Osteoblast (primary cell): ENCODE measurements at regions not wholly inside any gene's neighbourhood (a gene's known extent, or its start where the extent isn't known, plus 50 kb on each side); places are given as distances from the start of the nearest gene placed in this dataset.

Source experiments
- DNase-seq: peaks from one replicate; pipeline ENCODE4 v3.0.0; 2011; ENCODE audit warnings: low spot score, mixed read lengths; ENCODE audit not compliant: insufficient read length; ENCODE audit errors: missing footprints
- H2AFZ ChIP-seq: 2 replicates; pipeline ENCODE4 v1.6.0; 2011; ENCODE audit warnings: mild to moderate bottlenecking, low read length
- H3K27ac ChIP-seq: 2 replicates; pipeline ENCODE4 v1.5.1; 2011; ENCODE audit warnings: mild to moderate bottlenecking, low read depth, low read length, moderate library complexity
- H3K27me3 ChIP-seq: 2 replicates; pipeline ENCODE4 v1.6.0; 2012; ENCODE audit warnings: mild to moderate bottlenecking, control low read depth, inconsistent platforms, low read length, moderate library complexity; ENCODE audit not compliant: insufficient read depth
- H3K36me3 ChIP-seq: 2 replicates; pipeline ENCODE4 v1.5.1; 2011; ENCODE audit warnings: mild to moderate bottlenecking, low read length, control low read depth, moderate library complexity; ENCODE audit not compliant: insufficient read depth
- H3K4me1 ChIP-seq: 2 replicates; pipeline ENCODE4 v1.5.1; 2011; ENCODE audit warnings: mild to moderate bottlenecking, low read length, control low read depth, moderate library complexity; ENCODE audit not compliant: insufficient read depth
- H3K4me2 ChIP-seq: 2 replicates; pipeline ENCODE4 v1.6.0; 2011; ENCODE audit warnings: mild to moderate bottlenecking, low read length; ENCODE audit not compliant: insufficient read depth
- H3K4me3 ChIP-seq: fragments of 200-600 bp; sonication (generic); 3 replicates; pipeline ENCODE4 v1.5.1; 2012; ENCODE audit warnings: mild to moderate bottlenecking, low read length, inconsistent platforms; ENCODE audit not compliant: insufficient read depth
- H3K79me2 ChIP-seq: 2 replicates; pipeline ENCODE4 v1.6.0; 2012; ENCODE audit warnings: mild to moderate bottlenecking, low read length, control low read depth, inconsistent platforms; ENCODE audit not compliant: insufficient read depth
- H3K9me3 ChIP-seq: 2 replicates; pipeline ENCODE4 v1.5.1; 2011; ENCODE audit warnings: low read depth, low read length, control low read depth
- H4K20me1 ChIP-seq: 2 replicates; pipeline ENCODE4 v1.6.0; 2012; ENCODE audit warnings: mild to moderate bottlenecking, low read length, control low read depth; ENCODE audit not compliant: insufficient read depth
- TF ChIP-seq, protein P1 (sequence below): IDR thresholded peaks from 2 replicates; pipeline ENCODE4 v1.5.1; 2011; ENCODE audit warnings: mild to moderate bottlenecking, low read depth, low read length, moderate library complexity; ENCODE audit errors: extremely low read depth

DNA sequence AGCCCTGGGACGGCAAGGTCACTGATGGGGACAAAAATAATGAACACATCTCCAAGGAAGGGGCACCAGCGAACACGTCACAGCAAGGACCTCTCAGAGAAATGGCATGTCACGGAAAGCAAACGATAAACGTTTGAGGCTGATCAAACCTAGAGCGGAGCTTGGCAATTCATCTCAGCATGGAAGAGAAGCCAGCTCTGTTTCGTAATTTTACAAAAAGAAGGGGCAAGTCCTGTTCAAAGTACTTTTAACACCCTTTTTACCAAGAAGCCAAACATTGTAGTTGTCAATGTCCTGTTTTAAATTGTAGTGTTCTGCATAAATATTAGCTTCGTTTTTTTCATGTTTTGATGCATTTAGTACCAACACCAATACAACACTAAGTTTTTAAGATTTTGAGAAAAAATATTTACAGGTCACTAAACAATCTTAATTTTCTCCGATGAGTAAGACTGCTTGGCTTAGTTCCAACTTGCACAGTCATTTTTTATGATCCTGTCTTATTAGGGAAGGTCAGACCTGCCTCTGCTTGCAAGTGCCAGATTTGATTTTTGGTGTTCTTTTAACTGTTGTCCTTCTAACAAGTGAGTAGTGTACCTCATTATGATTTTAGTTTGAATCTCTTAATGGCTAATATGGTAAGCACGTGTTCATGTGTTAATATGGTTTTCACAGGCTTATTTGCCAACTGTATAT, 818.5 kb upstream of the SALL3 start:
- Histone ChIP-seq H3K27ac (no peak overlapping the region), H3K4me1 (no peaks in the 10 kb centered on the region), H3K9me3 (peaks cover 4% of the 10 kb centered on the region), H3K27me3 (no peaks in the 10 kb centered on the region), H3K4me2 (no peak overlapping the region), H3K79me2 (no peaks in the 10 kb centered on the region), H3K4me3 (no peak overlapping the region), H2AFZ (no peak overlapping the region), H3K36me3 (no peaks in the 10 kb centered on the region), H4K20me1 (no peaks in the 10 kb centered on the region)
- DNase-seq, result no peak
- TF ChIP-seq, protein P1, sequence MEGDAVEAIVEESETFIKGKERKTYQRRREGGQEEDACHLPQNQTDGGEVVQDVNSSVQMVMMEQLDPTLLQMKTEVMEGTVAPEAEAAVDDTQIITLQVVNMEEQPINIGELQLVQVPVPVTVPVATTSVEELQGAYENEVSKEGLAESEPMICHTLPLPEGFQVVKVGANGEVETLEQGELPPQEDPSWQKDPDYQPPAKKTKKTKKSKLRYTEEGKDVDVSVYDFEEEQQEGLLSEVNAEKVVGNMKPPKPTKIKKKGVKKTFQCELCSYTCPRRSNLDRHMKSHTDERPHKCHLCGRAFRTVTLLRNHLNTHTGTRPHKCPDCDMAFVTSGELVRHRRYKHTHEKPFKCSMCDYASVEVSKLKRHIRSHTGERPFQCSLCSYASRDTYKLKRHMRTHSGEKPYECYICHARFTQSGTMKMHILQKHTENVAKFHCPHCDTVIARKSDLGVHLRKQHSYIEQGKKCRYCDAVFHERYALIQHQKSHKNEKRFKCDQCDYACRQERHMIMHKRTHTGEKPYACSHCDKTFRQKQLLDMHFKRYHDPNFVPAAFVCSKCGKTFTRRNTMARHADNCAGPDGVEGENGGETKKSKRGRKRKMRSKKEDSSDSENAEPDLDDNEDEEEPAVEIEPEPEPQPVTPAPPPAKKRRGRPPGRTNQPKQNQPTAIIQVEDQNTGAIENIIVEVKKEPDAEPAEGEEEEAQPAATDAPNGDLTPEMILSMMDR, result no peak

DNA sequence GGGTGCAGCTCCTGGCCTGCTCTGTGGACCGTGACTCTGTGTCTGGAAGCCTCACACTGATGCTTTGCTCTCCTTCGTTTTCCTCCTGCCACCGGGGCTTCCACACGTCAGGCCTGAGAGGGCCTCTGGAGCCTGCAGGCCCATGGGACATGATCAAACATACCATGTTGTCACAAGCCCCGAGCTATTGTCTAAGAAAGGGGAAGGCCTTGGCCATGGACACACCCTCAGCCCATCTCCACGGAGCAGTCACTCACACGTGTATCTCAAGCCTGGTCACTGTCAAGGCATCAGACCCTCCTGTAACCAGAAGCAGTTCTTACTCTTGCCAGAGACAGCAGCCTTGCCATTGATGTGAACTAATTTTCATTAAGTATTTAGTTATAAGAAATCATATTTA, 814.1 kb upstream of the SALL3 start:
- DNase-seq, result no peak
- no peaks in the 10 kb centered on the region for H3K4me1 ChIP-seq
- no peaks in the 10 kb centered on the region for H3K79me2 ChIP-seq
- no peaks in the 10 kb centered on the region for H3K36me3 ChIP-seq
- H3K27me3 ChIP-seq, result no peaks in the 10 kb centered on the region
- no peak overlapping the region for H2AFZ ChIP-seq
- TF ChIP-seq, protein P1, result no peak
- H3K9me3 ChIP-seq, result peaks cover 4% of the 10 kb centered on the region
- no peaks in the 10 kb centered on the region for H4K20me1 ChIP-seq
- H3K27ac ChIP-seq, result no peak overlapping the region
- H3K4me2 ChIP-seq, result no peak overlapping the region
- H3K4me3 ChIP-seq, result no peak overlapping the region

DNA sequence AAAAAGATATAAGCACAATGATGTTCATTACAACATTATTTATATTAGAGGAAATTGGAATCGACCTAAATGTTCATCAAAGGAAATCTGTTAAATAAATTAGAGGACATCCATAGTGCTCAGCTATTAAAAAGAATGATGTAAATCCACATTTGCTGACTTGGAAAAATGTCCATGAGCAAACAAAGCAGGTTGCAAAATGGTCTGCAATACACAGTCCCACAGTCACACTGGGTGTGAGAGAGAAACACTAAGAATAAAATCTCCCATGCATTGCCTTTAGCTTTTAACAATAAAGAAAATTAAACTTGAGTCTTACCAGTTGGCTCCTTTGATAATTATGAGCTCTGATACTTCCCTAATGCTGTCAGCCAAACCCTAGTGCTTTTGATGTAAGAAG, 811.1 kb upstream of the SALL3 start:
- TF ChIP-seq, protein P1, result no peak
- no peaks in the 10 kb centered on the region for H3K27me3 ChIP-seq
- H3K79me2 ChIP-seq, result no peaks in the 10 kb centered on the region
- H2AFZ ChIP-seq, result no peak overlapping the region
- DNase-seq, result no peak
- H4K20me1 ChIP-seq, result no peaks in the 10 kb centered on the region
- peaks cover 4% of the 10 kb centered on the region for H3K9me3 ChIP-seq
- H3K27ac ChIP-seq, result no peak overlapping the region
- no peaks in the 10 kb centered on the region for H3K4me1 ChIP-seq
- no peak overlapping the region for H3K4me3 ChIP-seq
- H3K36me3 ChIP-seq, result no peaks in the 10 kb centered on the region
- H3K4me2 ChIP-seq, result no peak overlapping the region

DNA sequence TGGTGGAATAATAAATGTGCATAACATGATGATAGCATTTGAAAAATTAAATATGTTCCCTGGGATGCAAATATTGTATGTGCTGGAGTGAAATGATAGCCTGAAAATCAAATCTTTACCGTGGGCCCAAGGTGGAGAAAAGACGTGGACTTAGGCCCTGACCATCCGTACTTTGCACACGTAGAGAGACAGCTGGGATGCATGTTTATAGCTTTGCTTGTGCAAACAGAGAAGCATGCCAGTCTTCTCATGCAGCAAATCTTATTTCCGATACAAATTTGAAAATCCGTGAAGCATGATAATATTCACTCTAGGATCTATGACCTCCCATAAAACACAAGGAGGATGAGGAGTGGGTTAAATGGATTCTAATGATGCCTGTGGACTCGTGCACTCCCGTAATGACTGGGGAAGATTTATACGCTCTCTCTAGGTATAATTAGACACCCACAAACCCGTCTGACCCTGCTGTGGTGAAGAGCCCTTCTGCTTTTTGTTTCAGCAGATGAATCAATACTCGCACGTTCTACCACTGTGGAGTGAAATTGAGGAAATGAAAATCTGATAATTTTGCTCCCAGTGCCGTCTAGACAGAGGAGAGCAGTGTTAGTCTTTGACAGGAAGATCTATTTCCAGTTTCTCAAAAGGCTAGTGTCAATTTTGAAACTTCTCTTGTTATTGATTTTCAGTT, 810.3 kb upstream of the SALL3 start:
- no peaks in the 10 kb centered on the region for H4K20me1 ChIP-seq
- H3K36me3 ChIP-seq, result no peaks in the 10 kb centered on the region
- no peak overlapping the region for H2AFZ ChIP-seq
- no peak overlapping the region for H3K27ac ChIP-seq
- no peaks in the 10 kb centered on the region for H3K4me1 ChIP-seq
- peaks cover 4% of the 10 kb centered on the region for H3K9me3 ChIP-seq
- no peak for DNase-seq
- TF ChIP-seq, protein P1, result no peak
- H3K4me3 ChIP-seq, result no peak overlapping the region
- H3K4me2 ChIP-seq, result no peak overlapping the region
- no peaks in the 10 kb centered on the region for H3K27me3 ChIP-seq
- no peaks in the 10 kb centered on the region for H3K79me2 ChIP-seq
